Activated naive CD4-positive, alpha-beta T cell treated with anti-CD3 and anti-CD28 coated beads, Interleukin-2, amount 50 U/mL, for 24 hours (primary cell): ENCODE measurements at regions not wholly inside any gene's neighbourhood (a gene's known extent, or its start where the extent isn't known, plus 50 kb on each side); places are given as distances from the start of the nearest gene placed in this dataset.

Source experiments
- H3K27ac Mint-ChIP-seq: one replicate; pipeline ENCODE4 v1.8.0; 2021; ENCODE audit warnings: mild to moderate bottlenecking, mixed read lengths
- H3K27me3 Mint-ChIP-seq: one replicate; pipeline ENCODE4 v1.8.0; 2021; ENCODE audit warnings: mixed read lengths
- H3K36me3 Mint-ChIP-seq: one replicate; pipeline ENCODE4 v1.8.0; 2021; ENCODE audit warnings: mixed read lengths
- H3K4me1 Mint-ChIP-seq: one replicate; pipeline ENCODE4 v1.8.0; 2021; ENCODE audit warnings: mixed read lengths
- H3K4me3 Mint-ChIP-seq: one replicate; pipeline ENCODE4 v1.8.0; 2021; ENCODE audit warnings: mild to moderate bottlenecking, mixed read lengths
- H3K9me3 Mint-ChIP-seq: one replicate; pipeline ENCODE4 v1.8.0; 2021; ENCODE audit warnings: mixed read lengths

- no peaks in the 10 kb centered on the region for H3K36me3 Mint-ChIP-seq
Observed at GRCh38 chr2:23015651-23016200, 369.3 kb upstream of the KLHL29 start.

GRCh38 chr2:23019476-23019875, 365.5 kb upstream of the KLHL29 start:
- no peak overlapping the region for H3K4me3 Mint-ChIP-seq
- H3K27ac Mint-ChIP-seq: no peak overlapping the region
- no peaks in the 10 kb centered on the region for H3K4me1 Mint-ChIP-seq
- peaks cover 5% of the 10 kb centered on the region for H3K27me3 Mint-ChIP-seq
- no peaks in the 10 kb centered on the region for H3K9me3 Mint-ChIP-seq
- H3K36me3 Mint-ChIP-seq: no peaks in the 10 kb centered on the region

More at GRCh38 chr2:23015651-23016200, 369.3 kb upstream of the KLHL29 start:
- Mint-ChIP-seq H3K9me3 (no peaks in the 10 kb centered on the region), H3K27ac (no peak overlapping the region), H3K27me3 (peaks cover 2% of the 10 kb centered on the region), H3K4me3 (no peak overlapping the region), H3K4me1 (no peaks in the 10 kb centered on the region)

- H3K4me1 Mint-ChIP-seq: no peaks in the 10 kb centered on the region
- no peak overlapping the region for H3K4me3 Mint-ChIP-seq
- no peaks in the 10 kb centered on the region for H3K9me3 Mint-ChIP-seq
- no peaks in the 10 kb centered on the region for H3K36me3 Mint-ChIP-seq
- peaks cover 6% of the 10 kb centered on the region for H3K27me3 Mint-ChIP-seq
- no peak overlapping the region for H3K27ac Mint-ChIP-seq
Observed at GRCh38 chr2:23020659-23021058, 364.3 kb upstream of the KLHL29 start.

- H3K27me3 Mint-ChIP-seq: peaks cover 6% of the 10 kb centered on the region
- H3K36me3 Mint-ChIP-seq: no peaks in the 10 kb centered on the region
Observed at GRCh38 chr2:23021311-23022120, 363.5 kb upstream of the KLHL29 start.

GRCh38 chr2:23023722-23024121, 361.3 kb upstream of the KLHL29 start:
- Mint-ChIP-seq H3K9me3 (no peaks in the 10 kb centered on the region), H3K27me3 (peaks cover 13% of the 10 kb centered on the region), H3K36me3 (no peaks in the 10 kb centered on the region), H3K4me1 (no peaks in the 10 kb centered on the region), H3K27ac (no peak overlapping the region), H3K4me3 (no peak overlapping the region)

More at GRCh38 chr2:23021311-23022120, 363.5 kb upstream of the KLHL29 start:
- no peaks in the 10 kb centered on the region for H3K4me1 Mint-ChIP-seq
- no peaks in the 10 kb centered on the region for H3K9me3 Mint-ChIP-seq
- no peak overlapping the region for H3K27ac Mint-ChIP-seq
- no peak overlapping the region for H3K4me3 Mint-ChIP-seq

GRCh38 chr2:23026671-23027070, 358.3 kb upstream of the KLHL29 start:
- no peaks in the 10 kb centered on the region for H3K4me1 Mint-ChIP-seq
- H3K27me3 Mint-ChIP-seq: peaks cover 15% of the 10 kb centered on the region
- H3K4me3 Mint-ChIP-seq: no peak overlapping the region
- H3K36me3 Mint-ChIP-seq: no peaks in the 10 kb centered on the region
- H3K9me3 Mint-ChIP-seq: no peaks in the 10 kb centered on the region
- H3K27ac Mint-ChIP-seq: no peak overlapping the region

GRCh38 chr2:23027396-23027795, 357.6 kb upstream of the KLHL29 start:
- no peaks in the 10 kb centered on the region for H3K4me1 Mint-ChIP-seq
- H3K9me3 Mint-ChIP-seq: no peaks in the 10 kb centered on the region

GRCh38 chr2:23028106-23028505, 356.9 kb upstream of the KLHL29 start:
- peaks cover 16% of the 10 kb centered on the region for H3K27me3 Mint-ChIP-seq
- no peak overlapping the region for H3K4me3 Mint-ChIP-seq
- H3K36me3 Mint-ChIP-seq: no peaks in the 10 kb centered on the region
- no peaks in the 10 kb centered on the region for H3K4me1 Mint-ChIP-seq
- no peaks in the 10 kb centered on the region for H3K9me3 Mint-ChIP-seq
- H3K27ac Mint-ChIP-seq: no peak overlapping the region

More at GRCh38 chr2:23027396-23027795, 357.6 kb upstream of the KLHL29 start:
- Mint-ChIP-seq H3K27me3 (peaks cover 16% of the 10 kb centered on the region), H3K36me3 (no peaks in the 10 kb centered on the region), H3K27ac (no peak overlapping the region), H3K4me3 (no peak overlapping the region)

GRCh38 chr2:23029111-23029510, 355.9 kb upstream of the KLHL29 start:
- H3K9me3 Mint-ChIP-seq: no peaks in the 10 kb centered on the region
- H3K36me3 Mint-ChIP-seq: no peaks in the 10 kb centered on the region
- H3K4me3 Mint-ChIP-seq: no peak overlapping the region
- H3K27ac Mint-ChIP-seq: no peak overlapping the region
- peaks cover 13% of the 10 kb centered on the region for H3K27me3 Mint-ChIP-seq
- H3K4me1 Mint-ChIP-seq: no peaks in the 10 kb centered on the region

- Mint-ChIP-seq H3K36me3 (no peaks in the 10 kb centered on the region), H3K27ac (no peak overlapping the region), H3K4me3 (no peak overlapping the region), H3K27me3 (peaks cover 11% of the 10 kb centered on the region), H3K4me1 (no peaks in the 10 kb centered on the region), H3K9me3 (no peaks in the 10 kb centered on the region)
Observed at GRCh38 chr2:23029951-23030350, 355.0 kb upstream of the KLHL29 start.

GRCh38 chr2:23034996-23035395, 350.0 kb upstream of the KLHL29 start:
- Mint-ChIP-seq H3K36me3 (no peaks in the 10 kb centered on the region), H3K27ac (no peak overlapping the region), H3K4me3 (no peak overlapping the region), H3K4me1 (no peaks in the 10 kb centered on the region), H3K9me3 (peaks cover 5% of the 10 kb centered on the region), H3K27me3 (peaks cover 1% of the 10 kb centered on the region)

GRCh38 chr2:23036629-23037028, 348.4 kb upstream of the KLHL29 start:
- Mint-ChIP-seq H3K4me3 (no peak overlapping the region), H3K27me3 (peaks cover 1% of the 10 kb centered on the region), H3K4me1 (no peaks in the 10 kb centered on the region), H3K27ac (no peak overlapping the region), H3K9me3 (peaks cover 5% of the 10 kb centered on the region), H3K36me3 (no peaks in the 10 kb centered on the region)

GRCh38 chr2:23037596-23037995, 347.4 kb upstream of the KLHL29 start:
- Mint-ChIP-seq H3K4me3 (no peak overlapping the region), H3K27me3 (no peaks in the 10 kb centered on the region), H3K27ac (no peak overlapping the region), H3K9me3 (peaks cover 5% of the 10 kb centered on the region), H3K36me3 (no peaks in the 10 kb centered on the region), H3K4me1 (no peaks in the 10 kb centered on the region)

GRCh38 chr2:23041443-23041842, 343.5 kb upstream of the KLHL29 start:
- Mint-ChIP-seq H3K9me3 (peaks cover 5% of the 10 kb centered on the region), H3K4me3 (no peak overlapping the region), H3K36me3 (no peaks in the 10 kb centered on the region), H3K27ac (no peak overlapping the region), H3K27me3 (no peaks in the 10 kb centered on the region), H3K4me1 (no peaks in the 10 kb centered on the region)

- Mint-ChIP-seq H3K4me1 (no peaks in the 10 kb centered on the region), H3K4me3 (no peak overlapping the region), H3K36me3 (no peaks in the 10 kb centered on the region), H3K27ac (no peak overlapping the region), H3K9me3 (peaks cover 5% of the 10 kb centered on the region), H3K27me3 (no peaks in the 10 kb centered on the region)
Observed at GRCh38 chr2:23042216-23042906, 342.6 kb upstream of the KLHL29 start.

GRCh38 chr2:23050388-23050787, 334.6 kb upstream of the KLHL29 start:
- Mint-ChIP-seq H3K4me1 (no peaks in the 10 kb centered on the region), H3K27me3 (peaks cover 5% of the 10 kb centered on the region), H3K27ac (no peak overlapping the region), H3K9me3 (no peaks in the 10 kb centered on the region), H3K36me3 (no peaks in the 10 kb centered on the region), H3K4me3 (no peak overlapping the region)
